ENCODE measurements at regions not wholly inside any gene's neighbourhood (a gene's known extent, or its start where the extent isn't known, plus 50 kb on each side); places are given as distances from the start of the nearest gene placed in this dataset.

GRCh38 chr16:86443508-86444147 lies 66.7 kb upstream of the FOXF1 start:
- Histone ChIP-seq H3K36me3 (ENCODE audit: insufficient read depth, low read length) (no peaks in the 10 kb centered on the region), H3K27me3 (ENCODE audit: insufficient read depth, low read length) (peaks cover 19% of the 10 kb centered on the region), H3K9ac (ENCODE audit: low read length) (no peak overlapping the region), H3K4me2 (ENCODE audit: low read length) (no peak overlapping the region), H4K20me1 (ENCODE audit: insufficient read depth, low read length) (no peaks in the 10 kb centered on the region), H3K79me2 (ENCODE audit: insufficient read depth, low read length) (no peaks in the 10 kb centered on the region), H2AFZ (ENCODE audit: low read depth, low read length) (no peak overlapping the region), H3K27ac (ENCODE audit: low read depth, low read length) (no peak overlapping the region), H3K4me3 (ENCODE audit: insufficient read depth, low read depth, low read length) (no peak overlapping the region), H3K9me3 (ENCODE audit: insufficient read depth, low read depth, low read length) (peaks cover 4% of the 10 kb centered on the region), H3K4me1 (ENCODE audit: insufficient read depth, low read length) (no peaks in the 10 kb centered on the region)
- DNase-seq (ENCODE audit: low read depth) (no peak), FAIRE-seq (no peak)
- TF ChIP-seq EZH2 (IDR thresholded peaks at IDR 0.05; ENCODE audit: insufficient read depth, low read length) (no peak), CTCF (IDR thresholded peaks at IDR 0.05; ENCODE audit: insufficient read depth, low read depth, low read length) (no peak)
- Mint-ChIP-seq H3K4me1 (ENCODE audit: low read depth, unreplicated experiment) (no peaks in the 10 kb centered on the region), H3K36me3 (ENCODE audit: low read depth, unreplicated experiment) (peaks cover 3% of the 10 kb centered on the region), H3K9me3 (ENCODE audit: unreplicated experiment) (peaks cover 6% of the 10 kb centered on the region), H3K27me3 (ENCODE audit: low read depth, unreplicated experiment) (peaks cover 54% of the 10 kb centered on the region), H3K4me3 (ENCODE audit: unreplicated experiment) (no peak overlapping the region), H3K27ac (ENCODE audit: unreplicated experiment) (no peak overlapping the region)

- Mint-ChIP-seq H3K27ac (ENCODE audit: unreplicated experiment) (no peak overlapping the region), H3K27me3 (ENCODE audit: low read depth, unreplicated experiment) (peaks cover 56% of the 10 kb centered on the region), H3K4me3 (ENCODE audit: unreplicated experiment) (no peak overlapping the region), H3K4me1 (ENCODE audit: low read depth, unreplicated experiment) (no peaks in the 10 kb centered on the region), H3K36me3 (ENCODE audit: low read depth, unreplicated experiment) (peaks cover 3% of the 10 kb centered on the region), H3K9me3 (ENCODE audit: unreplicated experiment) (peaks cover 6% of the 10 kb centered on the region)
- no peak for DNase-seq (ENCODE audit: low read depth)
- no peak for FAIRE-seq
- peaks cover 15% of the 10 kb centered on the region for H3K27me3 ChIP-seq (ENCODE audit: insufficient read depth, low read length)
- H3K4me3 ChIP-seq (ENCODE audit: insufficient read depth, low read depth, low read length), result no peak overlapping the region
- peaks cover 4% of the 10 kb centered on the region for H3K9me3 ChIP-seq (ENCODE audit: insufficient read depth, low read depth, low read length)
- H4K20me1 ChIP-seq (ENCODE audit: insufficient read depth, low read length), result no peaks in the 10 kb centered on the region
- H3K36me3 ChIP-seq (ENCODE audit: insufficient read depth, low read length), result no peaks in the 10 kb centered on the region
- H2AFZ ChIP-seq (ENCODE audit: low read depth, low read length), result no peak overlapping the region
- H3K79me2 ChIP-seq (ENCODE audit: insufficient read depth, low read length), result no peaks in the 10 kb centered on the region
- H3K4me2 ChIP-seq (ENCODE audit: low read length), result no peak overlapping the region
- H3K27ac ChIP-seq (ENCODE audit: low read depth, low read length), result no peak overlapping the region
- TF ChIP-seq EZH2 (IDR thresholded peaks at IDR 0.05; ENCODE audit: insufficient read depth, low read length), result no peak
- no peak for TF ChIP-seq CTCF (IDR thresholded peaks at IDR 0.05; ENCODE audit: insufficient read depth, low read depth, low read length)
- no peak overlapping the region for H3K9ac ChIP-seq (ENCODE audit: low read length)
- no peaks in the 10 kb centered on the region for H3K4me1 ChIP-seq (ENCODE audit: insufficient read depth, low read length)
Observed at GRCh38 chr16:86444261-86444660, 66.1 kb upstream of the FOXF1 start.

- Histone ChIP-seq H3K9ac (ENCODE audit: low read length) (no peak overlapping the region), H3K27ac (ENCODE audit: low read depth, low read length) (no peak overlapping the region), H2AFZ (ENCODE audit: low read depth, low read length) (no peak overlapping the region), H3K4me1 (ENCODE audit: insufficient read depth, low read length) (no peaks in the 10 kb centered on the region), H3K4me2 (ENCODE audit: low read length) (no peak overlapping the region), H3K27me3 (ENCODE audit: insufficient read depth, low read length) (peaks cover 12% of the 10 kb centered on the region), H3K4me3 (ENCODE audit: insufficient read depth, low read depth, low read length) (no peak overlapping the region), H3K79me2 (ENCODE audit: insufficient read depth, low read length) (no peaks in the 10 kb centered on the region), H4K20me1 (ENCODE audit: insufficient read depth, low read length) (no peaks in the 10 kb centered on the region), H3K36me3 (ENCODE audit: insufficient read depth, low read length) (no peaks in the 10 kb centered on the region), H3K9me3 (ENCODE audit: insufficient read depth, low read depth, low read length) (peaks cover 4% of the 10 kb centered on the region)
- DNase-seq (ENCODE audit: low read depth), result no peak
- TF ChIP-seq EZH2 (IDR thresholded peaks at IDR 0.05; ENCODE audit: insufficient read depth, low read length) (no peak), CTCF (IDR thresholded peaks at IDR 0.05; ENCODE audit: insufficient read depth, low read depth, low read length) (no peak)
- H3K36me3 Mint-ChIP-seq (ENCODE audit: low read depth, unreplicated experiment), result peaks cover 3% of the 10 kb centered on the region
- no peak for FAIRE-seq
- H3K4me3 Mint-ChIP-seq (ENCODE audit: unreplicated experiment), result no peak overlapping the region
- H3K27ac Mint-ChIP-seq (ENCODE audit: unreplicated experiment), result no peak overlapping the region
- peaks cover 55% of the 10 kb centered on the region for H3K27me3 Mint-ChIP-seq (ENCODE audit: low read depth, unreplicated experiment)
- H3K4me1 Mint-ChIP-seq (ENCODE audit: low read depth, unreplicated experiment), result no peaks in the 10 kb centered on the region
- peaks cover 6% of the 10 kb centered on the region for H3K9me3 Mint-ChIP-seq (ENCODE audit: unreplicated experiment)
Observed at GRCh38 chr16:86444661-86445060, 65.7 kb upstream of the FOXF1 start.

All from astrocyte (in vitro differentiated cells and primary cell).